Gastrocnemius medialis (tissue), 4 donors: ENCODE measurements at regions not wholly inside any gene's neighbourhood (a gene's known extent, or its start where the extent isn't known, plus 50 kb on each side); places are given as distances from the start of the nearest gene placed in this dataset.

Source experiments
- CTCF ChIP-seq, 5 experiments: fragments of 450-650 bp in 3 of 5; fragments of 200-600 bp in 2 of 5; sonication (generic) in 2 of 5; IDR thresholded peaks in 4 of 5; conservative IDR thresholded peaks in 1 of 5; 1 replicate in 4 of 5; 2 replicates in 1 of 5; pipeline ENCODE4 v1.5.1; 2016 to 2019; ENCODE audit warnings: antibody characterized with exemption in 5 of 5, mild to moderate bottlenecking in 3 of 5, moderate library complexity in 3 of 5
- POLR2A ChIP-seq, 2 donors: fragments of 450-650 bp; IDR thresholded peaks; one replicate each; pipeline ENCODE4 v1.6.1; 2017; ENCODE audit warnings: antibody characterized with exemption in 2 of 2, mild to moderate bottlenecking in 2 of 2, moderate library complexity in 2 of 2

- TF ChIP-seq CTCF (IDR thresholded peaks at IDR 0.05 in 4 of 5, conservative IDR thresholded peaks at IDR 0.05 in 1 of 5) (no peak), POLR2A (IDR thresholded peaks at IDR 0.05) (no peak)
These were observed 193.6 kb upstream of the DDI1 start for GRCh38 chr11:103842795-103843194.
